Heart left ventricle (tissue), 13 donors: ENCODE measurements at regions not wholly inside any gene's neighbourhood (a gene's known extent, or its start where the extent isn't known, plus 50 kb on each side); places are given as distances from the start of the nearest gene placed in this dataset.

Experiments
- CTCF ChIP-seq, 12 donors: fragments of 200-600 bp; sonication (generic) in 4 of 12; IDR thresholded peaks; one replicate each; pipeline versions ENCODE4 v1.5.0 to v1.8.0; 2018 to 2022; ENCODE audit warnings: antibody characterized with exemption in 12 of 12, mild to moderate bottlenecking in 5 of 12
- POLR2A ChIP-seq, 2 donors: fragments of 450-650 bp; IDR thresholded peaks; one replicate each; pipeline ENCODE4 v1.6.1; 2017; ENCODE audit warnings: antibody characterized with exemption in 2 of 2, mild to moderate bottlenecking in 2 of 2, moderate library complexity in 2 of 2
- donor health status: ischemic (EF 13 %, LVEDD 7.1; RV severe dilation, severe dysfunction).
- donor health status: DM: no; HTN: yes; CAD: no.
- donor health status: DM: no; HTN: no; CAD: no.
- donor health status: ischemic (EF 25% LVEDD 6.9; RV normal size, moderate dysfunction).
- donor health status: ischemic (EF 25% LVEDD 5.7; RV mildly dilated, moderate dysfunction).
- donor health status: ischemic (EF 35%, LVEDD 5.7; RV mildly dilated, moderate dysfunction).
- donor health status: nonischemic (EF 11% LVEDD 7.7; RV severe dilation, severe dysfunction).
- donor health status: DM: yes; HTN: yes; CAD: no.
- donor health status: PGD.
- donor health status: ischemic (EF 29% LVEDD 5.4; RV normal size, mild dysfunction).
- donor health status: nonischemic (EF 23%, LVEDD 6.1; RV moderate dilation, normal function).

- no peak for TF ChIP-seq POLR2A (IDR thresholded peaks at IDR 0.05)
- TF ChIP-seq CTCF (IDR thresholded peaks at IDR 0.05), result no peak
Measured at GRCh38 chr11:129751511-129751910, 64.1 kb upstream of the TMEM45B start.
